ENCODE measurements at regions not wholly inside any gene's neighbourhood (a gene's known extent, or its start where the extent isn't known, plus 50 kb on each side); places are given as distances from the start of the nearest gene placed in this dataset.

- H2AFZ ChIP-seq (ENCODE audit: low read depth, low read length): no peak overlapping the region
- POLR2A ChIA-PET: no interaction called here
- CTCF ChIA-PET: no interaction called here
- BruUV-seq (replicated peaks): no TSS peak
- H3K27me3 ChIP-seq (ENCODE audit: control insufficient read depth in 2 of 2, insufficient read depth in 2 of 2, low read length in 2 of 2): no peaks in the 10 kb centered on the region
- H3K9me1 ChIP-seq (replicated peaks; ENCODE audit: control insufficient read depth, extremely low read depth, insufficient read depth, low read length): no peaks in the 10 kb centered on the region
- no peaks in the 10 kb centered on the region for H3K9me3 ChIP-seq (replicated peaks; ENCODE audit: control insufficient read depth, insufficient read depth, low read length)
- no peak overlapping the region for H3K4me3 ChIP-seq (replicated peaks in 1 of 3; ENCODE audit: insufficient read depth in 1 of 3, low read depth in 1 of 3, low read length in 3 of 3)
- dilution Hi-C loops (cut with MboI; ENCODE audit: extremely low pct_ligation_motif_present, low sequenced_read_pairs): no loop called here
- DNase-seq (ENCODE audit: low read depth, low spot score): no peak
- H4K20me1 ChIP-seq (replicated peaks; ENCODE audit: control insufficient read depth, extremely low read depth, insufficient read depth, low read length): no peaks in the 10 kb centered on the region
- H3K36me3 ChIP-seq (ENCODE audit: control insufficient read depth in 2 of 2, extremely low read depth in 1 of 2, insufficient read depth in 2 of 2, low read length in 2 of 2): no peaks in the 10 kb centered on the region
- H3K27ac ChIP-seq (ENCODE audit: insufficient read depth, low read depth, low read length): no peak overlapping the region
- no peak for TF ChIP-seq FOS (IDR thresholded peaks at IDR 0.05; ENCODE audit: borderline replicate concordance, insufficient read depth, low read length)
- H3K79me2 ChIP-seq (ENCODE audit: control insufficient read depth, insufficient read depth, low read length): no peaks in the 10 kb centered on the region
- H3K4me2 ChIP-seq (ENCODE audit: insufficient read depth, low read length): no peak overlapping the region
- FAIRE-seq: no peak
- H3K4me1 ChIP-seq (ENCODE audit: control insufficient read depth, extremely low read depth, insufficient read depth, low read length): no peaks in the 10 kb centered on the region
- no peak overlapping the region for H3K9ac ChIP-seq (replicated peaks; ENCODE audit: extremely low read depth, insufficient read depth, low read length)
- intact Hi-C loops (cut with micrococcal nuclease): no loop called here
Observed at GRCh38 chr5:31062902-31063580, 130.4 kb upstream of the CDH6 start.

DNA sequence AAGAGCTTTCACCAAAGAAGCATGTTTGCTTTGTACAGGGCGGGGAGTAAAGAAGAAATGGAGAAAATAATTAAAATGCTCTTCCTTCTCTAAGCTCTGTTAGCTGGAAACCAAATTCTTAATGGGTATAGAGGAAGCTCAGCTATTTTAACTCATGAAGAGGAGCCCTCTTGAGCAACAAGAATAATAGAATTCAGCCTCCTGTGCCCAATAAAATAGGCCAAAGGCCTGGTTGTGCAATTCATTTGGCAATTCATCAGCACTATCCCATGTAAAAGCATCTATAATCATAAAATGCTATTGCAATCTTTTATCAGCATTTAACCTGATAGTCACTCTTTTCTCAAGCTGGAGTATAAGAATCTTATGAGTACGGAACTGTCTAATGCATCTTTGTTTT is 133.6 kb upstream of the CDH6 start:
- Histone ChIP-seq H2AFZ (ENCODE audit: low read depth, low read length) (no peak overlapping the region), H3K79me2 (ENCODE audit: control insufficient read depth, insufficient read depth, low read length) (no peaks in the 10 kb centered on the region), H3K4me3 (replicated peaks in 1 of 3; ENCODE audit: insufficient read depth in 1 of 3, low read depth in 1 of 3, low read length in 3 of 3) (no peak overlapping the region), H3K9me3 (replicated peaks; ENCODE audit: control insufficient read depth, insufficient read depth, low read length) (no peaks in the 10 kb centered on the region), H3K27me3 (ENCODE audit: control insufficient read depth in 2 of 2, insufficient read depth in 2 of 2, low read length in 2 of 2) (no peaks in the 10 kb centered on the region), H3K27ac (ENCODE audit: insufficient read depth, low read depth, low read length) (no peak overlapping the region), H3K9me1 (replicated peaks; ENCODE audit: control insufficient read depth, extremely low read depth, insufficient read depth, low read length) (no peaks in the 10 kb centered on the region), H3K36me3 (ENCODE audit: control insufficient read depth in 2 of 2, extremely low read depth in 1 of 2, insufficient read depth in 2 of 2, low read length in 2 of 2) (no peaks in the 10 kb centered on the region), H3K4me2 (ENCODE audit: insufficient read depth, low read length) (no peak overlapping the region), H3K4me1 (ENCODE audit: control insufficient read depth, extremely low read depth, insufficient read depth, low read length) (no peaks in the 10 kb centered on the region), H4K20me1 (replicated peaks; ENCODE audit: control insufficient read depth, extremely low read depth, insufficient read depth, low read length) (no peaks in the 10 kb centered on the region), H3K9ac (replicated peaks; ENCODE audit: extremely low read depth, insufficient read depth, low read length) (no peak overlapping the region)
- CTCF ChIA-PET: no interaction called here
- dilution Hi-C loops (cut with MboI; ENCODE audit: extremely low pct_ligation_motif_present, low sequenced_read_pairs): no loop called here
- DNase-seq (ENCODE audit: low read depth, low spot score): no peak
- POLR2A ChIA-PET: no interaction called here
- no TSS peak for BruUV-seq (replicated peaks)
- TF ChIP-seq POLR2A (IDR thresholded peaks at IDR 0.05; ENCODE audit: low read depth, low read length): no peak
- TF ChIP-seq POLR2AphosphoS5 (IDR thresholded peaks at IDR 0.05; ENCODE audit: insufficient read depth, low read depth, low read length): no peak
- TF ChIP-seq CTCF (IDR thresholded peaks at IDR 0.05; ENCODE audit: extremely low read depth in 1 of 2, insufficient read depth in 1 of 2, low read depth in 1 of 2, low read length in 2 of 2): no peak
- TF ChIP-seq GATA2 (IDR thresholded peaks at IDR 0.05; ENCODE audit: insufficient read depth, insufficient read length, low read depth, low read length): no peak
- no peak for TF ChIP-seq MAX (IDR thresholded peaks at IDR 0.05; ENCODE audit: insufficient read depth, insufficient read length)
- TF ChIP-seq EZH2 (IDR thresholded peaks at IDR 0.05; ENCODE audit: borderline replicate concordance, low read depth, low read length, severe bottlenecking): no peak
- no peak for TF ChIP-seq FOS (IDR thresholded peaks at IDR 0.05; ENCODE audit: borderline replicate concordance, insufficient read depth, low read length)
- no peak for TF ChIP-seq MYC (IDR thresholded peaks at IDR 0.05; ENCODE audit: low read depth, low read length)
- no peak for TF ChIP-seq JUN (IDR thresholded peaks at IDR 0.05; ENCODE audit: borderline replicate concordance, insufficient read depth, insufficient read length, low read depth)
- FAIRE-seq: no peak
- intact Hi-C loops (cut with micrococcal nuclease): no loop called here

Measured in endothelial cell of umbilical vein (primary cell).